Lung (tissue), 11 donors: ENCODE measurements at regions not wholly inside any gene's neighbourhood (a gene's known extent, or its start where the extent isn't known, plus 50 kb on each side); places are given as distances from the start of the nearest gene placed in this dataset.

ENCODE experiments used
- ATAC-seq: fragments of 200-7000 bp; cut with Tn5 transposase; one replicate; pipeline ENCODE4 v1.9.1; 2020; ENCODE audit warnings: moderate number of reproducible peaks; ENCODE audit not compliant: insufficient read depth, low FRiP score
- DNase-seq, 3 donors: peaks; one replicate each; pipeline ENCODE4 v3.0.0-alpha.2; 2013 to 2017
- H3K27ac ChIP-seq, 2 donors: one replicate each; pipeline ENCODE4 v1.5.1; 2013; ENCODE audit warnings: mild to moderate bottlenecking in 2 of 2, moderate library complexity in 2 of 2, control low read depth in 1 of 2, inconsistent platforms in 1 of 2, low read depth in 1 of 2, low read length in 1 of 2
- H3K27me3 ChIP-seq, 3 donors: one replicate each; pipeline ENCODE4 v1.5.1; 2013; ENCODE audit warnings: low read length in 2 of 3; ENCODE audit not compliant: control insufficient read depth in 3 of 3, insufficient read depth in 3 of 3
- H3K36me3 ChIP-seq, 4 donors: one replicate each; pipeline ENCODE4 v1.5.1; 2013; ENCODE audit warnings: low read length in 4 of 4, mild to moderate bottlenecking in 1 of 4, moderate library complexity in 1 of 4; ENCODE audit not compliant: control insufficient read depth in 4 of 4, insufficient read depth in 4 of 4
- H3K4me1 ChIP-seq, 5 donors: one replicate each; pipeline ENCODE4 v1.5.1; 2013; ENCODE audit warnings: low read length in 5 of 5, mild to moderate bottlenecking in 2 of 5, moderate library complexity in 1 of 5; ENCODE audit not compliant: control insufficient read depth in 5 of 5, insufficient read depth in 5 of 5
- H3K4me3 ChIP-seq: one replicate; pipeline ENCODE4 v1.5.1; 2013; ENCODE audit warnings: mild to moderate bottlenecking, control low read depth, moderate library complexity
- H3K9ac ChIP-seq, 2 donors: one replicate each; pipeline ENCODE4 v1.5.1; 2013; ENCODE audit warnings: low read length in 2 of 2, control low read depth in 1 of 2; ENCODE audit not compliant: insufficient read depth in 1 of 2
- H3K9me3 ChIP-seq, 4 donors: one replicate each; pipeline ENCODE4 v1.5.1; 2013; ENCODE audit warnings: low read length in 3 of 4, mild to moderate bottlenecking in 1 of 4, moderate library complexity in 1 of 4; ENCODE audit not compliant: control insufficient read depth in 4 of 4, insufficient read depth in 3 of 4
- WGBS, 2 donors: extraction: QIAGEN DNeasy Blood & Tissue Kit; methylation state at CpG; one replicate each; pipeline ENCODE4 v1.1.7; 2013; 5-methylcytosine and 5-hydroxymethylcytosine counted together
- TF ChIP-seq, protein P1 (sequence below): IDR thresholded peaks from 2 replicates; pipeline ENCODE4 v1.5.1; 2012; ENCODE audit warnings: mild to moderate bottlenecking; ENCODE audit errors: control extremely low read depth, extremely low read depth
- donor health status: control.
- donor health status: control.
- donor health status: Bipolar disorder and iron deficiency.
- donor health status: healthy.
- donor health status: DM: yes; HTN: yes; CAD: no.

DNA sequence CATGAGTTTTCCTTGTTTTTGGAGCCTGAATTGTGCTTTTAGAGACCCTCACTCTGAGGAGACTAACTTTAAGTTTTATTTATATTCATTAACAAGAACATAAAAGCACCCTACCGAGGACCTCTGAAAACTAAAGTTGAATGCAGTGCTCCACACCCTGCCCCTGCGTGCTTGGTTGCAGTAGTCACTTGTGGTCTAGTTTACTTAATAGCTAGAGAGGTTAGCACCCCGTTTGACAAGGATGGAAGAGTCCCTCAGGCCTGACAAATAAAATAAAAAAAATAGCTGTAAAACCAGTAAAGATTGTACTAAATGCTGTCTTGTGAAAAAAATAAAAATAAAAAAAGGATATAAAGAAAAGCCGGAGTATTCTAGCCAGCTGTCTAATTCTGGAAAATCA lies 395.2 kb downstream of the MTX2 start:
- H3K27ac ChIP-seq: no peak overlapping the region
- WGBS, 2 donors: 72 to 86% methylated on average over 4 of the region's 4 CpGs
- H3K36me3 ChIP-seq: no peaks in the 10 kb centered on the region
- no peak for DNase-seq
- H3K9me3 ChIP-seq: no peaks in the 10 kb centered on the region
- TF ChIP-seq, protein P1, sequence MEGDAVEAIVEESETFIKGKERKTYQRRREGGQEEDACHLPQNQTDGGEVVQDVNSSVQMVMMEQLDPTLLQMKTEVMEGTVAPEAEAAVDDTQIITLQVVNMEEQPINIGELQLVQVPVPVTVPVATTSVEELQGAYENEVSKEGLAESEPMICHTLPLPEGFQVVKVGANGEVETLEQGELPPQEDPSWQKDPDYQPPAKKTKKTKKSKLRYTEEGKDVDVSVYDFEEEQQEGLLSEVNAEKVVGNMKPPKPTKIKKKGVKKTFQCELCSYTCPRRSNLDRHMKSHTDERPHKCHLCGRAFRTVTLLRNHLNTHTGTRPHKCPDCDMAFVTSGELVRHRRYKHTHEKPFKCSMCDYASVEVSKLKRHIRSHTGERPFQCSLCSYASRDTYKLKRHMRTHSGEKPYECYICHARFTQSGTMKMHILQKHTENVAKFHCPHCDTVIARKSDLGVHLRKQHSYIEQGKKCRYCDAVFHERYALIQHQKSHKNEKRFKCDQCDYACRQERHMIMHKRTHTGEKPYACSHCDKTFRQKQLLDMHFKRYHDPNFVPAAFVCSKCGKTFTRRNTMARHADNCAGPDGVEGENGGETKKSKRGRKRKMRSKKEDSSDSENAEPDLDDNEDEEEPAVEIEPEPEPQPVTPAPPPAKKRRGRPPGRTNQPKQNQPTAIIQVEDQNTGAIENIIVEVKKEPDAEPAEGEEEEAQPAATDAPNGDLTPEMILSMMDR: no peak
- no peak for ATAC-seq
- H3K9ac ChIP-seq: no peak overlapping the region
- no peaks in the 10 kb centered on the region for H3K27me3 ChIP-seq
- no peaks in the 10 kb centered on the region for H3K4me1 ChIP-seq
- H3K4me3 ChIP-seq: no peak overlapping the region

DNA sequence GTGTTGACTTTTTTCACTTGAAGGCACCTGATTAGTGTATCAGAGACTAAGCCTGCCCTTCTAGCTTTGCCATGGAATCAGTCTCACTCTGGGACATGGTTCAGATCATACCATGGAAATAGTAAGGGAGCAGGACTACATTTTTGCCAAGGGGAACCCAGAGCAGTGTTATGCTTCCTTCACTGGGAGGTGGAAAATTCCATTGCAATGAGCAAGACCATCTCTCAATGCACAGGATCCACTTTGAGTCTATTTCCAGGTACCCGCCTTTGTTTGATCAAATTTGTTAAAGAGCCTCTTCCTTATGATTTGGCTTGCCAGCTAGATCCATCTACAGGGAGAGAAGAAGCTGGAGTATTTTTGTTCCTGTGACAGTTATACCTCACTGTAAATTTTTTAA lies 395.8 kb downstream of the MTX2 start:
- H3K4me3 ChIP-seq: no peak overlapping the region
- H3K4me1 ChIP-seq: no peaks in the 10 kb centered on the region
- WGBS, 2 donors: 93% methylated on average over 1 of the region's 1 CpG
- no peaks in the 10 kb centered on the region for H3K36me3 ChIP-seq
- H3K9ac ChIP-seq: no peak overlapping the region
- H3K27ac ChIP-seq: no peak overlapping the region
- TF ChIP-seq, protein P1: no peak
- H3K27me3 ChIP-seq: no peaks in the 10 kb centered on the region
- no peaks in the 10 kb centered on the region for H3K9me3 ChIP-seq
- ATAC-seq (no peak), DNase-seq (no peak)

DNA sequence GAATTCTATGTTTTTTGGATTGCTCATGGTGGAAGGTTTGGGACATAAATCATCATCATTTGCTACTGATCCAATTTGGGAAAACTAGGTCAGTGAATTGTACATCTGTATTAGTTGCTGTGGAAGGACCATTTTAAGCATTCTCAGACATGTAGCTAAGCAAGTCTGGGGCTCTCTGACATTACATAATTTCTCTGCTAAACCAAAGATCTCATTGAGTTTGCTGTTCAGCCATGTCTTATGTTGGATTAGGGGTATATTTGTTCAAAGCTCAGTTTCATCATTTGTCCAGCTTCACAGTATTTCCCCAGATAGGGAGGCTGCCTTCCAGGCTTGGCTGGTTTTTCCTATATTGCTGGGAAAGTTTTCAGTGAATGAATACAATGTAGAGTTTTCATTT lies 399.7 kb downstream of the MTX2 start:
- TF ChIP-seq, protein P1: no peak
- Histone ChIP-seq H3K27me3 (no peaks in the 10 kb centered on the region), H3K4me3 (no peak overlapping the region), H3K9ac (no peak overlapping the region), H3K27ac (peak overlapping the region in 1 of 2 donors; percentile 9), H3K9me3 (no peaks in the 10 kb centered on the region), H3K4me1 (no peaks in the 10 kb centered on the region), H3K36me3 (no peaks in the 10 kb centered on the region)
- no peak for DNase-seq
- ATAC-seq: no peak

DNA sequence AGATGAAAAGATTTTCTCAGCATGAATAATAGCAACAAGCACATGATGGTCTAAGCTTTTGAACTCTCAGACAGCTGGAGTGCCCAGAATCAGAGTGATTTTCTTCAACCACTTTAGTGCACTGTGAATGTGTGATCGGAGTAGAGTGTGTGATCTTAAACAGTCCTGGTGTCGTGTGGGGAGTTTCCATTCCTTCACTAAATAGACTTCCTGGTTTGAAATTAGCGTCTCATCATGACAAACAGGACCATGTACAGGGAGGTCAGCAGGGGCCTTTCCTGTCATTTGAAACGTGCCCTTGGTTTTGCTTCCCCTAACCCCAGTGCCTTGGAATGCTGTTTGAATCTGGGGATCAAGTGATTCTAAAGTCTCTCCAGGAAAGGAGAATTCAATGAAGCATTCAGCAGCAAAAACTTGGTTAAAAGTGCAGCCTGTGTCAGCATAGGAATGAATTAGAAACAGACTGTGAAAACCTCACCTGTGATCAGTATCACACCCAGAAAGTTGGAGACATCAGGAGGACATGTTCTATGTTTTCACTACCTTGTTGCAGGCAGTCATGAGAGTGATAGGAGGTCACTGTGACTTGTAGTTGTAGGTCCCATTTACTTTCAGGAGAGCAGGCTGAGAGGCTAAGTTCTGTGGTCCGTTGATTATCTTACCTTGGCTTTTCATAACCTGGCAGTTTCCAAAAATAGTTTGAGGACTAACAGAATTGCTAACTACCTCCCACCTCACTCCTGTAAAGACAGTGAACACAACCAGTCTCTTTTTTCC lies 400.3 kb downstream of the MTX2 start:
- no peaks in the 10 kb centered on the region for H3K9me3 ChIP-seq
- TF ChIP-seq, protein P1: no peak
- no peaks in the 10 kb centered on the region for H3K36me3 ChIP-seq
- DNase-seq: no peak
- WGBS, 2 donors: 42 to 56% methylated on average over 5 of the region's 5 CpGs
- no peaks in the 10 kb centered on the region for H3K27me3 ChIP-seq
- H3K4me1 ChIP-seq: no peaks in the 10 kb centered on the region
- no peak overlapping the region for H3K4me3 ChIP-seq
- no peak for ATAC-seq
- H3K27ac ChIP-seq: no peak overlapping the region
- H3K9ac ChIP-seq: no peak overlapping the region
